A549 (cell line): ENCODE measurements at regions not wholly inside any gene's neighbourhood (a gene's known extent, or its start where the extent isn't known, plus 50 kb on each side); places are given as distances from the start of the nearest gene placed in this dataset.

Experiments
- BHLHE40 ChIP-seq: IDR thresholded peaks from 2 replicates; pipeline ENCODE4 v1.6.1; 2012; ENCODE audit warnings: low read depth, low read length, inconsistent platforms
- CBX8 ChIP-seq: fragments of 200-600 bp; sonication (generic); IDR thresholded peaks from 2 replicates; pipeline ENCODE4 v1.6.1; 2016
- CTCF ChIP-seq: fragments of >200 bp; sonication (Bioruptor Twin); formaldehyde crosslinking; IDR thresholded peaks from 3 replicates; pipeline ENCODE4 v1.5.1; 2016
- EP300 ChIP-seq, 2 experiments: fragments of >200 bp; sonication (Bioruptor Twin); formaldehyde crosslinking; IDR thresholded peaks; 2 replicates in 1 of 2; 3 replicates in 1 of 2; pipeline ENCODE4 v1.6.1; 2016 to 2017
- NR3C1 ChIP-seq: fragments of >200 bp; sonication (Bioruptor Twin); formaldehyde crosslinking; IDR thresholded peaks from 3 replicates; pipeline ENCODE4 v1.6.1; 2017
- POLR2A ChIP-seq: IDR thresholded peaks from 2 replicates; pipeline ENCODE4 v1.6.1; 2012; ENCODE audit warnings: mild to moderate bottlenecking, low read length
- RCOR1 ChIP-seq: fragments of 150-350 bp; IDR thresholded peaks from 2 replicates; pipeline ENCODE4 v1.6.1; 2014; ENCODE audit warnings: antibody characterized with exemption, low read length, low read depth
- REST ChIP-seq: fragments of 200-600 bp; sonication (generic); IDR thresholded peaks from 2 replicates; pipeline ENCODE4 v1.6.1; 2016; ENCODE audit warnings: antibody characterized with exemption, mild to moderate bottlenecking, moderate library complexity
- RFX5 ChIP-seq: fragments of 450-650 bp; IDR thresholded peaks from 2 replicates; pipeline ENCODE4 v1.7.1; 2014; ENCODE audit warnings: antibody characterized with exemption, mild to moderate bottlenecking, moderate library complexity
- SMC3 ChIP-seq: fragments of >200 bp; sonication (Bioruptor Twin); formaldehyde crosslinking; IDR thresholded peaks from 3 replicates; pipeline ENCODE4 v1.6.1; 2018; ENCODE audit warnings: inconsistent platforms
- TF ChIP-seq, protein P1 (sequence below): fragments of 150-350 bp; IDR thresholded peaks from 2 replicates; pipeline ENCODE4 v1.6.1; 2014; ENCODE audit warnings: low read depth, mild to moderate bottlenecking, low read length

- TF ChIP-seq CTCF (no peak), POLR2A (no peak), RCOR1 (no peak), SMC3 (no peak), NR3C1 (no peak), BHLHE40 (no peak), RFX5 (no peak), REST (no peak), CBX8 (no peak), EP300 (IDR thresholded peaks at IDR 0.05) (no peak)
- TF ChIP-seq, protein P1, sequence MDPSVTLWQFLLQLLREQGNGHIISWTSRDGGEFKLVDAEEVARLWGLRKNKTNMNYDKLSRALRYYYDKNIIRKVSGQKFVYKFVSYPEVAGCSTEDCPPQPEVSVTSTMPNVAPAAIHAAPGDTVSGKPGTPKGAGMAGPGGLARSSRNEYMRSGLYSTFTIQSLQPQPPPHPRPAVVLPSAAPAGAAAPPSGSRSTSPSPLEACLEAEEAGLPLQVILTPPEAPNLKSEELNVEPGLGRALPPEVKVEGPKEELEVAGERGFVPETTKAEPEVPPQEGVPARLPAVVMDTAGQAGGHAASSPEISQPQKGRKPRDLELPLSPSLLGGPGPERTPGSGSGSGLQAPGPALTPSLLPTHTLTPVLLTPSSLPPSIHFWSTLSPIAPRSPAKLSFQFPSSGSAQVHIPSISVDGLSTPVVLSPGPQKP = no peak
Observed at GRCh38 chr3:170806676-170807075, 63.3 kb downstream of the RPL22L1 start.
